GM12892 (cell line): ENCODE measurements at regions not wholly inside any gene's neighbourhood (a gene's known extent, or its start where the extent isn't known, plus 50 kb on each side); places are given as distances from the start of the nearest gene placed in this dataset.

Experiments
- DNase-seq: peaks from one replicate; pipeline ENCODE4 v3.0.0; 2011; ENCODE audit not compliant: insufficient read length
- FAIRE-seq: peaks from 2 replicates; lab custom pipeline; 2011; peaks lifted over from hg19 to GRCh38; lab: Jason Lieb, UNC
- POLR2A ChIP-seq: IDR thresholded peaks from 2 replicates; pipeline ENCODE4 v1.6.1; 2011; ENCODE audit warnings: low read depth, low read length, control low read depth
- POLR2AphosphoS5 ChIP-seq: IDR thresholded peaks from 2 replicates; pipeline ENCODE4 v1.6.1; 2011; ENCODE audit warnings: low read depth, low read length, control low read depth
- TAF1 ChIP-seq: IDR thresholded peaks from 2 replicates; pipeline ENCODE4 v1.6.1; 2011; ENCODE audit warnings: low read depth, mild to moderate bottlenecking, control low read depth, low read length, borderline replicate concordance

- TF ChIP-seq POLR2AphosphoS5 (no peak), TAF1 (no peak), POLR2A (no peak)
- DNase-seq (no peak), FAIRE-seq (no peak)
These were observed 251.4 kb upstream of the SNX7 start for GRCh38 chr1:98410082-98410481.

- DNase-seq: no peak
- no peak for TF ChIP-seq TAF1
- TF ChIP-seq POLR2A: no peak
- TF ChIP-seq POLR2AphosphoS5: no peak
- no peak for FAIRE-seq
These were observed 255.0 kb upstream of the SNX7 start for GRCh38 chr1:98406352-98407088.

DNA sequence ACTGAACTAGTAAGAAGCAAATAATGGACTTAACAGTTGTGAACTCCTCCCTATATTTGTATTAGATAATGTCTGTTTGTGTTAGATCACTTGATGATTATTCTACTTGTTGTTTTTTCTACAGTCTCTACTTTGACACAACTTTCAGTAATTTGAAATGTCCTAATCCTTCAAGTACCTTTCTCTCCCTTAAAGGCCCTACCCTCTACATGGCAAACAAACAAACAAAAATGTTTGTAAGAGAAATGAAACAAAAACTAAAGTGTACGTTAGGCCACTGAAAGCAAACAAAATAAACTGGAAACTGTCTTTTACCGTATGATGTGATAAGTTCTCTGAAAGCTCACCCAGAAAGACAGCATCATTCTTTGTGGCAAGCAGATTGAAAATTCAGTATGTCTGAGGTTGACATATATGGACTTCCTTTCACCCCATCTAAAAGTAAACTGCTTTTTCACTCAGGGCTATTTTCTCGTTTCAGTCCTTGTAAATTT lies 255.9 kb upstream of the SNX7 start:
- no peak for DNase-seq
- FAIRE-seq: peak; percentile 21
- TF ChIP-seq TAF1 (no peak), POLR2AphosphoS5 (no peak), POLR2A (no peak)

GRCh38 chr1:98404866-98405265 lies 256.7 kb upstream of the SNX7 start:
- no peak for DNase-seq
- TF ChIP-seq TAF1 (no peak), POLR2A (no peak), POLR2AphosphoS5 (no peak)
- no peak for FAIRE-seq

- DNase-seq: no peak
- TF ChIP-seq TAF1 (no peak), POLR2AphosphoS5 (no peak), POLR2A (no peak)
- FAIRE-seq: no peak
These were observed 257.5 kb upstream of the SNX7 start for GRCh38 chr1:98403963-98404480.

DNA sequence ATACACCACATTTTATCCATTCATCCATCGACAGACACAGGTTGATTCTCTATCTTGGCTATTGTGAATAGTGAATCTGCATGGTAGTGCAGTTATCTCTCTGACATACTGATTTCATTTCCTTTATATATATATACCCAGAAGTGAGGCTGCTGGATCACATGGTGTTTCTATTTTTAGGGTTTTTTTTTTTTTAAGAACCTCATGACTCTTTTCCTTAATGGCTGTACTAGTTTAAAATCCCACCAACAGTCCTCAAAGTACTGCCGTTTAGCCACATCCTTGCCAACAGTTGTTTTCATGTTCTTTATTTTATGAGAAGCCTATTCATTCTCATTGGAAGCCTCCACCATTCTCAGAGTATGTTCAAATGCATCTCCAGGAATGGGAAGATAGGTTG lies 258.7 kb upstream of the SNX7 start:
- FAIRE-seq (no peak), DNase-seq (no peak)
- TF ChIP-seq POLR2AphosphoS5 (no peak), TAF1 (no peak), POLR2A (no peak)

DNA sequence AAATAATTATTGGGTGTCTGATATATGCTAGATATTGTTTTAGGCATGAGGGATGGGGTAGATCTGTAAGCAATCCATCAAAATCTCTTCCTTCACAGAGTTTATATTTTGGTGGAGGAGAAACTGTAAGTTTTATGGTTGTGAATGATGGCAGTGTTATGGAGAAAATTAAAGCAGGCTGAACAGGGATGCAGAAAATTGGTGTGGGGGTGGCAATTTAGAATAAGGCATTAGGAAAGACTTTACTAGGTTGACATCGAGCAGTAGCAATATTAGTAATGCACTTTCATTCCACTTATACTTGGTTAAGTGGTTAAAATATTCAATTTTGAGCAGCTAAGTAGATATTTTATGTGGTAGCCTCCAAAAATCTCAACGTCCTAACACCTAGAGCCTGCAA lies 261.1 kb upstream of the SNX7 start:
- DNase-seq: no peak
- no peak for TF ChIP-seq POLR2AphosphoS5
- TF ChIP-seq POLR2A: no peak
- no peak for TF ChIP-seq TAF1
- no peak for FAIRE-seq

- DNase-seq: no peak
- TF ChIP-seq POLR2AphosphoS5: no peak
- no peak for TF ChIP-seq TAF1
- TF ChIP-seq POLR2A: no peak
- FAIRE-seq: peak; percentile 38
These were observed 262.3 kb upstream of the SNX7 start for GRCh38 chr1:98399218-98399617.

GRCh38 chr1:98398649-98399048 lies 262.9 kb upstream of the SNX7 start:
- no peak for TF ChIP-seq POLR2A
- TF ChIP-seq POLR2AphosphoS5: no peak
- TF ChIP-seq TAF1: no peak
- no peak for FAIRE-seq
- no peak for DNase-seq

DNA sequence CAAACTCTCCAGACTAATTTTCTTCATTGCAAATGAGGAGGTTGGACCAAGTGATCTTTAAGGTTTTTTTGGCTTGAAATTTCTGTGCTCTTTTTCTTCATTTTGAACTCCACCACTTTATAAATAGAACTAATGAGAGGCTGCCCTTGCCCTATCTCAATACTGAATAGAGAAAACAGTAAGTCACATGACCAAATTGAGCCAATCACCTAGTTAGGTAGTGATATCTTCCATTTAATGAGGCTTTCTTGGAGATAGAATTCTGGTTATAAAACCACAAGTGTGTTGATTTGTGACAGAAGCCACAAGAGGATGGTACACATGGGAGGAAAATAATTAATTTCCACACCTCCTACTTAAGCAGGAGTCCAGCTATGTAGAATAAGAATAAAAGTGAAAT lies 263.4 kb upstream of the SNX7 start:
- FAIRE-seq: no peak

DNA sequence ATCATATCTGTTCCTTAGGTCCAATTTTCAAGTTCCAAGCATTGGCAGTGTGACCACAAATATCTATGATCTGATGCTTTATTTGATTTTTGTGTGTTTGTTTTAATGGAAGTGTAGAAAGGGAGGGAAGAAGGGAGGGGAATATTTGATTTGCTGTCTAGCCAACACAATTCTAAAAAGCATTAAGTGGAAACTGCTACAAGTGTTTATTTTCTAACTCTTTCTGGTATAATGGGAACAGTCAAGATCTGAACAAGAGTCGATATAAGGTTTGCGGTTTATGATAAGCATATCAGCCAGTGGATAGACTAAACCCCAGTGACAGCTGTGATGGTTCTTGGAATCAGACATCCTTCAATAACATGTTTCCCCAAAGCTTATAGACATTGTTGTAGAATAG lies 267.8 kb upstream of the SNX7 start:
- FAIRE-seq (no peak), DNase-seq (no peak)
- TF ChIP-seq TAF1: no peak
- TF ChIP-seq POLR2A: no peak
- TF ChIP-seq POLR2AphosphoS5: no peak

More for the DNA sequence above, 263.4 kb upstream of the SNX7 start:
- no peak for DNase-seq
- TF ChIP-seq POLR2AphosphoS5: no peak
- TF ChIP-seq TAF1: no peak
- TF ChIP-seq POLR2A: no peak

- FAIRE-seq: no peak
These were observed 270.3 kb upstream of the SNX7 start for GRCh38 chr1:98391175-98391574.

More at GRCh38 chr1:98391175-98391574, 270.3 kb upstream of the SNX7 start:
- TF ChIP-seq TAF1: no peak
- TF ChIP-seq POLR2AphosphoS5: no peak
- no peak for TF ChIP-seq POLR2A
- no peak for DNase-seq
